K562 (cell line): ENCODE measurements at regions not wholly inside any gene's neighbourhood (a gene's known extent, or its start where the extent isn't known, plus 50 kb on each side); places are given as distances from the start of the nearest gene placed in this dataset.

ENCODE experiments used
- ATAC-seq: fragments of 200-7000 bp; cut with Tn5 transposase; 3 replicates; pipeline ENCODE4 v1.9.1; 2020; ENCODE audit warnings: moderate library complexity
- BruUV-seq: library from RNA; stranded (reverse); fragments of 400-500 nt; replicated peaks from 2 replicates; lab custom pipeline; 2021; lab: Mats Ljungman, UMichigan
- CTCF ChIA-PET: fragments of 300-600 bp; formaldehyde crosslinking; extraction: SDS; loops from one replicate; lab custom pipeline; 2021; ENCODE audit warnings: low intra/inter-chr PET ratio; lab: Yijun Ruan, JAX
- POLR2A ChIA-PET: fragments of 300-600, 350-650 bp; sonication (Branson Sonifier 250); formaldehyde crosslinking; extraction: SDS; loops from one replicate; lab custom pipeline; 2021; ENCODE audit warnings: antibody characterized with exemption, inconsistent platforms; lab: Yijun Ruan, JAX
- DNase-seq, 4 experiments: peaks; one replicate each; pipeline versions ENCODE4 v3.0.0 to v3.0.0-alpha.2; 2011 to 2018; ENCODE audit warnings: low spot score in 3 of 4, mixed read lengths in 3 of 4; ENCODE audit errors: extremely low read depth in 1 of 4
- FAIRE-seq: peaks from 2 replicates; lab custom pipeline; 2011; peaks lifted over from hg19 to GRCh38; lab: Jason Lieb, UNC
- H2AFZ ChIP-seq: 2 replicates; pipeline ENCODE4 v1.6.0; 2011; ENCODE audit warnings: low read depth, low read length, control low read depth, inconsistent platforms
- H3K27ac ChIP-seq: fragments of 200-600 bp; 3 replicates; pipeline ENCODE4 v1.8.0; 2011; ENCODE audit warnings: low read depth, mild to moderate bottlenecking, control low read depth, inconsistent platforms, low read length, moderate library complexity, mixed read lengths; ENCODE audit errors: extremely low read depth
- H3K27me3 ChIP-seq, 2 experiments: fragments of 300-600 bp in 1 of 2; 2 replicates in 1 of 2; 3 replicates in 1 of 2; pipeline versions ENCODE4 v1.6.0 to v1.8.0; 2011; ENCODE audit warnings: inconsistent platforms in 2 of 2, low read length in 2 of 2, mild to moderate bottlenecking in 1 of 2, mixed read lengths in 1 of 2, moderate library complexity in 1 of 2; ENCODE audit not compliant: control insufficient read depth in 2 of 2, insufficient read depth in 2 of 2
- H3K36me3 ChIP-seq: fragments of 300-600 bp; 3 replicates; pipeline ENCODE4 v1.8.0; 2011; ENCODE audit warnings: mild to moderate bottlenecking, low read length, inconsistent platforms; ENCODE audit not compliant: control insufficient read depth, insufficient read depth
- H3K4me1 ChIP-seq, 2 experiments: fragments of 200-600 bp in 1 of 2; replicated peaks in 1 of 2; 2 replicates in 1 of 2; 3 replicates in 1 of 2; pipeline versions ENCODE4 v1.5.1 to v1.8.0; 2011; ENCODE audit warnings: inconsistent platforms in 2 of 2, low read length in 2 of 2, mild to moderate bottlenecking in 1 of 2, mixed read lengths in 1 of 2, moderate library complexity in 1 of 2; ENCODE audit not compliant: control insufficient read depth in 2 of 2, insufficient read depth in 2 of 2
- H3K4me2 ChIP-seq: 2 replicates; pipeline ENCODE4 v1.6.1; 2011; ENCODE audit warnings: low read length, control low read depth, inconsistent platforms, mixed read lengths; ENCODE audit not compliant: insufficient read depth
- H3K4me3 ChIP-seq: fragments of 200-600 bp; sonication (generic), shearing (Covaris generic); 2 replicates; pipeline ENCODE4 v1.5.1; 2016; ENCODE audit warnings: control low read depth, inconsistent platforms
- H3K79me2 ChIP-seq: fragments of 200-600 bp; 3 replicates; pipeline ENCODE4 v1.8.0; 2011; ENCODE audit warnings: low read length, inconsistent platforms; ENCODE audit not compliant: control insufficient read depth, insufficient read depth
- H3K9ac ChIP-seq, 2 experiments: 2 replicates each; pipeline versions ENCODE4 v1.6.0 to v1.6.1; 2011; ENCODE audit warnings: low read depth in 2 of 2, low read length in 2 of 2, control low read depth in 1 of 2, inconsistent platforms in 1 of 2, mild to moderate bottlenecking in 1 of 2, mixed read lengths in 1 of 2; ENCODE audit not compliant: insufficient read depth in 1 of 2
- H3K9me1 ChIP-seq: one replicate; pipeline ENCODE4 v1.6.0; 2011; ENCODE audit warnings: inconsistent platforms, mild to moderate bottlenecking, low read length, moderate library complexity; ENCODE audit not compliant: control insufficient read depth, insufficient read depth
- H3K9me3 ChIP-seq: replicated peaks from 2 replicates; pipeline ENCODE4 v1.5.1; 2011; ENCODE audit warnings: low read depth, low read length, inconsistent platforms; ENCODE audit not compliant: control insufficient read depth, insufficient read depth
- H4K20me1 ChIP-seq: replicated peaks from 2 replicates; pipeline ENCODE4 v1.6.1; 2011; ENCODE audit warnings: low read length, inconsistent platforms, mixed read lengths; ENCODE audit not compliant: control insufficient read depth, insufficient read depth
- EP400 ChIP-seq: fragments of 450-650 bp; IDR thresholded peaks from 2 replicates; pipeline ENCODE4 v1.6.1; 2017; ENCODE audit warnings: antibody characterized with exemption, mild to moderate bottlenecking, moderate library complexity
- GTF2E2 ChIP-seq: fragments of 200-800 bp; sonication (Bioruptor generic); IDR thresholded peaks from 2 replicates; pipeline ENCODE4 v1.6.1; 2016; ENCODE audit warnings: missing genetic modification characterization, missing compliant biosample characterization
- HBP1 ChIP-seq: fragments of 450-650 bp; formaldehyde crosslinking; IDR thresholded peaks from 2 replicates; pipeline ENCODE4 v1.4.0; 2022; ENCODE audit warnings: missing genetic modification characterization
- HES1 ChIP-seq: fragments of 450-650 bp; IDR thresholded peaks from 2 replicates; pipeline ENCODE4 v1.6.1; 2016; ENCODE audit warnings: low read depth, mild to moderate bottlenecking, moderate library complexity
- HMBOX1 ChIP-seq: sonication (generic); IDR thresholded peaks from 2 replicates; pipeline ENCODE4 v1.6.1; 2016
- KLF6 ChIP-seq: fragments of 250-450 bp; sonication (Bioruptor Pico); IDR thresholded peaks from 2 replicates; pipeline ENCODE4 v1.4.0; 2020; ENCODE audit warnings: mild to moderate bottlenecking, moderate library complexity, borderline replicate concordance
- PCBP2 ChIP-seq: fragments of 200-400 bp; formaldehyde crosslinking; IDR thresholded peaks from 2 replicates; pipeline ENCODE4 v1.6.1; 2018; ENCODE audit warnings: low read length, low read depth, mild to moderate bottlenecking, moderate library complexity; ENCODE audit not compliant: poor library complexity, severe bottlenecking
- POLR2H ChIP-seq: IDR thresholded peaks from 2 replicates; pipeline ENCODE4 v1.6.1; 2016; ENCODE audit warnings: missing genetic modification characterization, low read depth, mild to moderate bottlenecking, control low read depth, missing compliant biosample characterization, moderate library complexity
- SRSF1 ChIP-seq: fragments of 200-400 bp; formaldehyde crosslinking; IDR thresholded peaks from 2 replicates; pipeline ENCODE4 v1.6.1; 2017; ENCODE audit warnings: mild to moderate bottlenecking, low read depth, low read length, moderate library complexity
- TAF1 ChIP-seq: IDR thresholded peaks from 2 replicates; pipeline ENCODE4 v1.6.1; 2011; ENCODE audit warnings: mild to moderate bottlenecking, low read length, moderate library complexity; ENCODE audit not compliant: insufficient read depth, control insufficient read depth, severe bottlenecking; ENCODE audit errors: extremely low read depth
- ZC3H11A ChIP-seq: IDR thresholded peaks from 2 replicates; pipeline ENCODE4 v1.6.1; 2012; ENCODE audit warnings: low read depth, low read length, improper control_type of control experiment
- ZFP1 ChIP-seq: fragments of 450-650 bp; formaldehyde crosslinking; IDR thresholded peaks from 2 replicates; pipeline ENCODE4 v1.4.0; 2020; ENCODE audit warnings: mild to moderate bottlenecking, mixed read lengths
- ZFX ChIP-seq: sonication (generic); formaldehyde crosslinking; IDR thresholded peaks from 2 replicates; pipeline ENCODE4 v1.8.0; 2022; ENCODE audit warnings: mild to moderate bottlenecking, missing genetic modification reagents, moderate library complexity
- ZNF311 ChIP-seq: fragments of 250-450 bp; sonication (Bioruptor Pico); IDR thresholded peaks from 2 replicates; pipeline ENCODE4 v1.4.0; 2020; ENCODE audit warnings: mild to moderate bottlenecking, moderate library complexity
- ZNF511 ChIP-seq: sonication (generic); formaldehyde crosslinking; IDR thresholded peaks from 2 replicates; pipeline ENCODE4 v1.8.0; 2022; ENCODE audit warnings: mild to moderate bottlenecking, missing genetic modification reagents
- WGBS: fragments of 100-300 bp; shearing (Covaris generic); methylation state at CpG from one replicate; pipeline ENCODE4 v1.1.6; 2016; ENCODE audit warnings: low coverage, mixed read lengths; ENCODE audit not compliant: insufficient coverage; ENCODE audit errors: missing lambda C conversion rate; 5-methylcytosine and 5-hydroxymethylcytosine counted together
- in situ Hi-C: fragments of 300-500 bp; cut with MboI; formaldehyde crosslinking; loops from 4 replicates; pipeline ENCODE4 v1.15.0; 2018; ENCODE audit warnings: inconsistent platforms, mixed read lengths
- intact Hi-C: fragments of 100-400 bp; cut with micrococcal nuclease; formaldehyde crosslinking; loops from 2 replicates; pipeline ENCODE4 v1.14.2; 2022

GRCh38 chr5:125044491-125045282 is 298.2 kb upstream of the ZNF608 start:
- Histone ChIP-seq H3K79me2 (no peaks in the 10 kb centered on the region), H3K4me3 (no peak overlapping the region), H4K20me1 (no peaks in the 10 kb centered on the region), H3K4me2 (no peak overlapping the region), H3K9me3 (no peaks in the 10 kb centered on the region), H3K4me1 (no peaks in the 10 kb centered on the region), H3K27me3 (no peaks in the 10 kb centered on the region), H2AFZ (no peak overlapping the region), H3K27ac (no peak overlapping the region), H3K36me3 (no peaks in the 10 kb centered on the region), H3K9ac (no peak overlapping the region), H3K9me1 (no peaks in the 10 kb centered on the region)
- DNase-seq (no peak), ATAC-seq (no peak), FAIRE-seq (no peak)
- no TSS peak for BruUV-seq
- ChIA-PET CTCF (no interaction called here), POLR2A (no interaction called here)
- no peak for TF ChIP-seq HMBOX1
- TF ChIP-seq ZFP1 (CRISPR knock-in tag), result no peak
- TF ChIP-seq KLF6, result no peak
- TF ChIP-seq ZFX (CRISPR knock-in tag), result no peak
- no peak for TF ChIP-seq EP400
- no peak for TF ChIP-seq HBP1 (CRISPR knock-in tag)
- no peak for TF ChIP-seq POLR2H (tag)
- no peak for TF ChIP-seq ZC3H11A
- no peak for TF ChIP-seq GTF2E2 (tag)
- TF ChIP-seq SRSF1, result no peak
- TF ChIP-seq HES1, result no peak
- TF ChIP-seq PCBP2, result no peak
- no peak for TF ChIP-seq TAF1
- no peak for TF ChIP-seq ZNF511 (CRISPR knock-in tag)
- no peak for TF ChIP-seq ZNF311
- in situ Hi-C loops, result no loop called here
- under 1% methylated on average over 8 of the region's 8 CpGs for WGBS
- intact Hi-C loops, result no loop called here
